HFF-Myc (cell line): ENCODE measurements at regions not wholly inside any gene's neighbourhood (a gene's known extent, or its start where the extent isn't known, plus 50 kb on each side); places are given as distances from the start of the nearest gene placed in this dataset.

Source experiments
- DNase-seq: peaks from one replicate; pipeline ENCODE4 v3.0.0-alpha.2; 2011; ENCODE audit warnings: low read depth; ENCODE audit errors: extremely low read depth
- H3K4me3 ChIP-seq: replicated peaks from 2 replicates; pipeline ENCODE4 v1.5.1; 2011; ENCODE audit warnings: low read depth, mild to moderate bottlenecking, control low read depth, low read length
- CTCF ChIP-seq: IDR thresholded peaks from 2 replicates; pipeline ENCODE4 v1.5.1; 2012; ENCODE audit warnings: mild to moderate bottlenecking, low read depth, low read length, control low read depth; ENCODE audit errors: missing control alignments

DNA sequence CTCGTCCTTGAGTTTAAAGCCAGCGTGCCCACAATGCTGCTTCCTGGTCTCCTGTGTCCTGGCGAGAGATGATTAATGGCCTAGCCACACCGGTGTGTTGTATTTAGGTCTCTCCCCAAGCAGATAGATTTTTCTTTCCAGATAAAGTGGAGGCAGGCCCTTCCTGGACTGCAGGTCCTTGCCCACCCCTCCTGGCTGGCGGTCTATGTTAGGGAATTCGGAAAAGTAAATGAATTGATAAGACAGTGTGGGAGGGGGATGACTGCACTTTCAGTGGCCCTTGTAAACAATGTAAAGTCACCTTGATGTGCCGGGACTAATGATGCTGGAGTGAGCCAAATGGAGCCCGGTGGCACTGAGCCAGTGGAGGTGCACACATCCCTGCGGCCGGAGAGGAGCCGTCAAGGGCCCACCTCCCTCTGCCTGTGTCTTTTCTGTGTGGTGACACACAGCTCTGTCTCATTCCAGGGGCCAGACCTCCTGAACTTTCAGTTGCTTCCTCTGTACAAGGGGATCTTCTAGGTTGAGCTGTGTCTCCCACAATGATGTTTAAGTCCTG, 70.6 kb upstream of the ESRRB start:
- no peak for TF ChIP-seq CTCF
- H3K4me3 ChIP-seq = no peak overlapping the region
- no peak for DNase-seq

DNA sequence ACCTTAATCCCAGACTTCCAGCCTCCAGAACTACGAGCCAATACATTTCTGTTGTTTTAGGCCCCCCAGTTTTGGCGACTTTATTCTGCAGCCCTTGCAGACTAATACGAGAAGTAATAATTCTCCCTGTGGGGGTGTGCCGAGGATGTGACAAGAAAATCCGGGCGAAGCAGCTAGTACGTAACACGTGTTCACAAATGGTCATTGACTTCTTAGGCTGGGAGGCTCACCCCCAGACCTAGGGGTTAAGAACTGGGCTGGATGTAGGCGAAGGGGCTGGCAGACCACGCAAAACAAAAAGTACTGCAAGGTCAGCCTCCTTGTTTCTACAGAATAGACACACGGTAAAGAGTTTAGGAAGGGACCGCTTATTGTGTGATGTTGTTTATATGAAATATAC, 69.8 kb upstream of the ESRRB start:
- no peak overlapping the region for H3K4me3 ChIP-seq
- TF ChIP-seq CTCF = no peak
- no peak for DNase-seq

- TF ChIP-seq CTCF = no peak
- no peak for DNase-seq
Observed at GRCh38 chr14:76307786-76308780, 67.9 kb upstream of the ESRRB start.

DNA sequence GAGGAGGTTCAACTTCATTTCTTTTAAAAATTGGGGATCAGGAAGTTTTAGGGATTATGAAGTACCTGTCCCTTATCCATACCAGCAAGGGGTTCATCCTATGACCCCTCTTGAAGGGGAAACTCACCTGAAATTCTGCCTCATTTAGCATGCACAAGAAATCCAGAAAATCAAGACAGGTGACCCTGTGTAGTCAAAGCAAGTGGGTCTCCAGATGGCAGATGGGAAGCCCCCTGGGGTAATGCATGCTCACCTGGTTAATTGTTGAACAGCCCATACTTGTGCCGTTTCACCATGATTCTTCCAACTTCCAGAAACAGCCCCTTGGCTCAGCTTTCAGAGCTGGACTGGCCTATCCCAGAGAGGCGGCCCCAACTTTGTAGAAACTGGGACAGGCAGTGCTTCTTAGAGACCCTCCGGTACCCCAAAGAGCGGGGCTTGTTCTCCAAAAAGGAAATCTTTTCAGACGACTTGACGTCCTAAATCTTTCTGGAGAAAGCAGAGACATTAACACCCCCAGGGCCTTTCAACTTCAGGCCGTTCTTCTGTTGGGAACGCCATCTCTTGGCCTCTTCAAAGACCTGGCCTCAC, 66.3 kb upstream of the ESRRB start:
- no peak overlapping the region for H3K4me3 ChIP-seq
- no peak for DNase-seq
- no peak for TF ChIP-seq CTCF

More at GRCh38 chr14:76307786-76308780, 67.9 kb upstream of the ESRRB start:
- no peak overlapping the region for H3K4me3 ChIP-seq

DNA sequence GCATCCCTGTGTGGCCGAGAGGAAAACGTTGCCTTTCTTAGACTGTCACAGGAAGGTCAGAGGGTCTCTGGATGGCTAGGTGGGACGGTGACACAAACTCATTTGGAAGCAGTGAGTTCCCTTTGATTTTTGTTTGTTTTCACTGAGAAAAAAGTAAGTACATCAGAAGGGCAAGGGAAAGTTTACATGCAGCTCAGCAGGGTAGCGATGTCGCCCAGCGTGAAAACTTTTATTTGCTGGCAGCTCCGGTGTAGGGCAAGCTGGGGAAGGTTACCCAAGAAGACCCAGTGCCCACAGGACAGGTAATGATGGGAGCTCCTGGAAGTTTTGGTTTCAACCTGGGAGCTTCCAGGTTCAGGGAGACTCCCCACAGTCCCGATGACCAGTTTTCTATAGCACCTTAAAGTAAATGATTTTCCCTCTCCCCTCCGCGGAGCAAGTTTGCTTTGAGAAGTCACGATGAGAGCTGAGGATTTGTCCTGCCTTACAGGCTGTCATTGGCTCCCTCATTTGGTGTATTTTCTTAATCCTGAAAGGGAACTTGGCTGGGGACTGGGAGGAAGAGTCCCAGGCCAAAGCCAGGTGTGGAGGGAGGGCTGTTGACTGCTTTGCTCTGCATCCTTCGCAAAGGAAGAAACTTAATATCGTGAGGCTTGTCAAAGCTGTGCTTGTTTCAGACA, 64.7 kb upstream of the ESRRB start:
- no peak for DNase-seq
- no peak for TF ChIP-seq CTCF
- no peak overlapping the region for H3K4me3 ChIP-seq

DNA sequence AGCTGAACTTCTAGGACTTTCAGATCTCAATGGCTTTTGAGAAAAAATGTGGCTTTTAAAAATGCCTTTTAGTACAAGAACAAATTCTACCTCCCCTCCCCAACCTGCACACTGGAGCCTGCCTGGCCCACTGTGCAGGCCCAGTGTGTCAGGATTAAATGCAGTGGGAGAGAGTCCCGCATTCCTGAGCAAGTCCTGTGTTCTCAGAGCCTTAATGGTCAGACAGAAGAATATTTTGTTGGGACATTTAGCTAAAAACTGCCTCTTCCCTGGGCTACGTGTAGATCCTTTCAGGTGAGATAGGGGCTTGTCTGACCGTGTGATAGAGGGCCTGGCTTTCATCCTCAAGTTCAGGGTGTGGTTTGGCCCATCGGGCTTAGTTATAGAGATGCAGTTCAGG, 63.1 kb upstream of the ESRRB start:
- H3K4me3 ChIP-seq = no peak overlapping the region
- TF ChIP-seq CTCF = no peak

More for the DNA sequence above, 63.1 kb upstream of the ESRRB start:
- no peak for DNase-seq
